Endothelial cell of umbilical vein (primary cell): ENCODE measurements at regions not wholly inside any gene's neighbourhood (a gene's known extent, or its start where the extent isn't known, plus 50 kb on each side); places are given as distances from the start of the nearest gene placed in this dataset.

Experiments used
- BruUV-seq: library from RNA; stranded (reverse); fragments of 400-500 nt; replicated peaks from 2 replicates; lab custom pipeline; 2021; lab: Mats Ljungman, UMichigan
- CTCF ChIA-PET: fragments of 300-600, 350-600 bp; sonication (Branson Sonifier 250); formaldehyde crosslinking; loops from one replicate; lab custom pipeline; 2021; ENCODE audit warnings: antibody characterized with exemption, inconsistent platforms; lab: Charles Lee
- POLR2A ChIA-PET: fragments of 300-600, 350-600 bp; sonication (Branson Sonifier 250); formaldehyde crosslinking; loops from one replicate; lab custom pipeline; 2021; ENCODE audit warnings: antibody characterized with exemption, inconsistent platforms; lab: Charles Lee
- DNase-seq: peaks from one replicate; pipeline ENCODE4 v3.0.0-alpha.2; 2011; ENCODE audit warnings: low read depth, low spot score
- FAIRE-seq: peaks from 2 replicates; lab custom pipeline; 2011; peaks lifted over from hg19 to GRCh38; lab: Jason Lieb, UNC
- H2AFZ ChIP-seq: 2 replicates; pipeline ENCODE4 v1.6.0; 2012; ENCODE audit warnings: low read depth, low read length, control low read depth, inconsistent platforms
- H3K27ac ChIP-seq: 2 replicates; pipeline ENCODE4 v1.5.1; 2011; ENCODE audit warnings: low read depth, mild to moderate bottlenecking, control low read depth, low read length, moderate library complexity; ENCODE audit not compliant: insufficient read depth
- H3K27me3 ChIP-seq, 2 experiments: 2 replicates each; pipeline versions ENCODE4 v1.6.0 to v1.6.1; 2011; ENCODE audit warnings: low read length in 2 of 2, mixed read lengths in 1 of 2; ENCODE audit not compliant: control insufficient read depth in 2 of 2, insufficient read depth in 2 of 2
- H3K36me3 ChIP-seq, 2 experiments: 2 replicates in 1 of 2; 3 replicates in 1 of 2; pipeline ENCODE4 v1.5.1; 2011; ENCODE audit warnings: low read length in 2 of 2, mild to moderate bottlenecking in 1 of 2, moderate library complexity in 1 of 2; ENCODE audit not compliant: control insufficient read depth in 2 of 2, insufficient read depth in 2 of 2; ENCODE audit errors: extremely low read depth in 1 of 2
- H3K4me1 ChIP-seq: 3 replicates; pipeline ENCODE4 v1.5.1; 2011; ENCODE audit warnings: mild to moderate bottlenecking, low read length; ENCODE audit not compliant: control insufficient read depth, insufficient read depth; ENCODE audit errors: extremely low read depth
- H3K4me2 ChIP-seq: 2 replicates; pipeline ENCODE4 v1.6.1; 2011; ENCODE audit warnings: low read length, control low read depth, mixed read lengths; ENCODE audit not compliant: insufficient read depth
- H3K4me3 ChIP-seq, 3 experiments: fragments of 200-600 bp in 1 of 3; sonication (generic), shearing (Covaris generic) in 1 of 3; replicated peaks in 1 of 3; 2 replicates each; pipeline ENCODE4 v1.5.1; 2011 to 2016; ENCODE audit warnings: control low read depth in 3 of 3, low read length in 3 of 3, mild to moderate bottlenecking in 2 of 3, inconsistent platforms in 1 of 3, low read depth in 1 of 3, moderate library complexity in 1 of 3; ENCODE audit not compliant: insufficient read depth in 1 of 3
- H3K79me2 ChIP-seq: 2 replicates; pipeline ENCODE4 v1.6.0; 2012; ENCODE audit warnings: low read length, inconsistent platforms; ENCODE audit not compliant: control insufficient read depth, insufficient read depth
- H3K9ac ChIP-seq: replicated peaks from 2 replicates; pipeline ENCODE3; 2011; ENCODE audit warnings: low read length, control low read depth; ENCODE audit not compliant: insufficient read depth; ENCODE audit errors: extremely low read depth
- H3K9me1 ChIP-seq: replicated peaks from 3 replicates; pipeline ENCODE4 v1.6.0; 2011; ENCODE audit warnings: mild to moderate bottlenecking, low read length; ENCODE audit not compliant: control insufficient read depth, insufficient read depth; ENCODE audit errors: extremely low read depth
- H3K9me3 ChIP-seq: replicated peaks from 2 replicates; pipeline ENCODE4 v1.5.1; 2012; ENCODE audit warnings: low read length, inconsistent platforms; ENCODE audit not compliant: control insufficient read depth, insufficient read depth
- H4K20me1 ChIP-seq: replicated peaks from 2 replicates; pipeline ENCODE3; 2011; ENCODE audit warnings: mild to moderate bottlenecking, low read length; ENCODE audit not compliant: control insufficient read depth, insufficient read depth; ENCODE audit errors: extremely low read depth
- CTCF ChIP-seq, 2 donors: IDR thresholded peaks; 1 replicate in 1 of 2; 2 replicates in 1 of 2; pipeline ENCODE4 v1.5.1; 2011; ENCODE audit warnings: low read length in 2 of 2, mild to moderate bottlenecking in 2 of 2, moderate library complexity in 2 of 2, control low read depth in 1 of 2, inconsistent platforms in 1 of 2, low read depth in 1 of 2; ENCODE audit not compliant: insufficient read depth in 1 of 2; ENCODE audit errors: extremely low read depth in 1 of 2
- EZH2 ChIP-seq: IDR thresholded peaks from 2 replicates; pipeline ENCODE4 v1.6.1; 2012; ENCODE audit warnings: borderline replicate concordance, low read depth, mild to moderate bottlenecking, moderate library complexity, low read length, inconsistent platforms; ENCODE audit not compliant: severe bottlenecking
- FOS ChIP-seq: IDR thresholded peaks from 2 replicates; pipeline ENCODE4 v1.6.1; 2011; ENCODE audit warnings: mild to moderate bottlenecking, low read length, moderate library complexity, borderline replicate concordance; ENCODE audit not compliant: insufficient read depth
- JUN ChIP-seq: IDR thresholded peaks from 2 replicates; pipeline ENCODE4 v1.6.1; 2011; ENCODE audit warnings: borderline replicate concordance, low read depth; ENCODE audit not compliant: insufficient read length, insufficient read depth
- MYC ChIP-seq: IDR thresholded peaks from one replicate; pipeline ENCODE4 v1.6.1; 2011; ENCODE audit warnings: mild to moderate bottlenecking, low read depth, low read length
- POLR2A ChIP-seq: IDR thresholded peaks from 2 replicates; pipeline ENCODE4 v1.6.1; 2012; ENCODE audit warnings: low read depth, mild to moderate bottlenecking, control low read depth, low read length
- POLR2AphosphoS5 ChIP-seq: IDR thresholded peaks from 2 replicates; pipeline ENCODE4 v1.6.1; 2012; ENCODE audit warnings: low read depth, mild to moderate bottlenecking, control low read depth, low read length, moderate library complexity; ENCODE audit not compliant: insufficient read depth
- dilution Hi-C: fragments of 300-500 bp; cut with MboI; formaldehyde crosslinking; loops from one replicate; pipeline ENCODE4 v1.15.0; 2019; ENCODE audit warnings: low sequenced_read_pairs; ENCODE audit not compliant: extremely low pct_ligation_motif_present
- intact Hi-C: fragments of 100-400 bp; cut with micrococcal nuclease; formaldehyde crosslinking; loops from one replicate; pipeline ENCODE4 v1.10.0; 2022

GRCh38 chr2:8527676-8528075 is 154.2 kb upstream of the ID2 start:
- H3K27ac ChIP-seq: no peak overlapping the region
- H3K79me2 ChIP-seq: no peaks in the 10 kb centered on the region
- H3K4me2 ChIP-seq: no peak overlapping the region
- H3K27me3 ChIP-seq: no peaks in the 10 kb centered on the region
- intact Hi-C loops: no loop called here
- H3K9me3 ChIP-seq: no peaks in the 10 kb centered on the region
- no peaks in the 10 kb centered on the region for H3K9me1 ChIP-seq
- FAIRE-seq (no peak), DNase-seq (no peak)
- dilution Hi-C loops: no loop called here
- no peak for TF ChIP-seq FOS
- no TSS peak for BruUV-seq
- ChIA-PET CTCF (no interaction called here), POLR2A (no interaction called here)
- H3K36me3 ChIP-seq: no peaks in the 10 kb centered on the region
- H3K4me3 ChIP-seq: no peak overlapping the region
- no peak overlapping the region for H2AFZ ChIP-seq
- H3K9ac ChIP-seq: no peak overlapping the region
- H4K20me1 ChIP-seq: no peaks in the 10 kb centered on the region
- no peaks in the 10 kb centered on the region for H3K4me1 ChIP-seq

DNA sequence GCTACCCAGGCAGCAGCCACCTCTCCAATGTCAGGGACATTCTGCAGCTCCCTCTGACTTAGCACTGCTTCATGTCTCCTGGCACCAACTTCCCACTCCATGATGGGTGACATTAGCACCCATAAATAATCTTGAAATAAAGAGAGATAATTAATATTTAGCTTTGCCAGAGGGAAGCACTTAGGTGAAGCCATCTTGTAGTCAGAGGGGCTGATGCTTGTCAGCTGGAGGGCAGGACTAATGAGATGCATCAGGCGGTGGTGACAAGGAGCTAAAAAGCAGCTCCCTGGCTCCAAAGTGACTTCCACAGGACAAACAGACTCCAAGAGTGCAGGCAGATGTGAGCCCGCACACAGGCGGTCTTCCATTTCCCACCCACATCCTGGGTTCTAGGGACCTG is 153.0 kb upstream of the ID2 start:
- TF ChIP-seq POLR2A (no peak), POLR2AphosphoS5 (no peak), EZH2 (no peak), MYC (no peak), FOS (no peak), JUN (no peak), CTCF (IDR thresholded peaks at IDR 0.05; ENCODE audit: extremely low read depth in 1 of 2, insufficient read depth in 1 of 2, low read depth in 1 of 2, low read length in 2 of 2) (no peak)

More for the DNA sequence above, 153.0 kb upstream of the ID2 start:
- intact Hi-C loops (no loop called here), dilution Hi-C loops (no loop called here)
- DNase-seq (no peak), FAIRE-seq (no peak)
- no peak overlapping the region for H2AFZ ChIP-seq
- no peak overlapping the region for H3K4me3 ChIP-seq
- H3K27me3 ChIP-seq: no peaks in the 10 kb centered on the region
- no peak overlapping the region for H3K27ac ChIP-seq
- H3K4me1 ChIP-seq: no peaks in the 10 kb centered on the region
- no peaks in the 10 kb centered on the region for H3K79me2 ChIP-seq
- BruUV-seq: no TSS peak
- no peaks in the 10 kb centered on the region for H3K36me3 ChIP-seq
- ChIA-PET CTCF (no interaction called here), POLR2A (no interaction called here)
- no peak overlapping the region for H3K9ac ChIP-seq
- no peak overlapping the region for H3K4me2 ChIP-seq
- H4K20me1 ChIP-seq: no peaks in the 10 kb centered on the region
- no peaks in the 10 kb centered on the region for H3K9me3 ChIP-seq
- no peaks in the 10 kb centered on the region for H3K9me1 ChIP-seq
